Vagina (tissue), 2 donors: ENCODE measurements at regions not wholly inside any gene's neighbourhood (a gene's known extent, or its start where the extent isn't known, plus 50 kb on each side); places are given as distances from the start of the nearest gene placed in this dataset.

Experiments
- CTCF ChIP-seq, 3 experiments: fragments of 450-650 bp in 2 of 3; fragments of 200-600 bp in 1 of 3; sonication (generic) in 1 of 3; IDR thresholded peaks; one replicate each; pipeline ENCODE4 v1.5.1; 2017 to 2019; ENCODE audit warnings: antibody characterized with exemption in 3 of 3, mild to moderate bottlenecking in 2 of 3, moderate library complexity in 2 of 3
- POLR2A ChIP-seq, 2 donors: fragments of 450-650 bp; IDR thresholded peaks; one replicate each; pipeline ENCODE4 v1.6.1; 2017; ENCODE audit warnings: antibody characterized with exemption in 2 of 2, mild to moderate bottlenecking in 2 of 2, moderate library complexity in 2 of 2

GRCh38 chr4:54837576-54838140 lies 179.9 kb downstream of the KIT start:
- no peak for TF ChIP-seq CTCF (IDR thresholded peaks at IDR 0.05)
- no peak for TF ChIP-seq POLR2A (IDR thresholded peaks at IDR 0.05)
